GM21786 (cell line): ENCODE measurements at regions not wholly inside any gene's neighbourhood (a gene's known extent, or its start where the extent isn't known, plus 50 kb on each side); places are given as distances from the start of the nearest gene placed in this dataset.

Source experiments
- ATAC-seq: cut with Tn5 transposase; IDR thresholded peaks from one replicate; pipeline ENCODE4 v1.9.1; 2021; ENCODE audit not compliant: unreplicated experiment

- no peak for ATAC-seq
Measured at GRCh38 chr6:47934023-47934422, 152.2 kb downstream of the OPN5 start.

- no peak for ATAC-seq
Measured at GRCh38 chr6:47932575-47932974, 150.7 kb downstream of the OPN5 start.

- ATAC-seq: no peak
Measured at GRCh38 chr6:47924001-47924400, 142.2 kb downstream of the OPN5 start.

GRCh38 chr6:47922391-47922790, 140.6 kb downstream of the OPN5 start:
- no peak for ATAC-seq

- ATAC-seq: no peak
Measured at GRCh38 chr6:47919875-47920274, 138.0 kb downstream of the OPN5 start.

- ATAC-seq: no peak
Measured at GRCh38 chr6:47917811-47918210, 136.0 kb downstream of the OPN5 start.

- ATAC-seq: no peak
Measured at GRCh38 chr6:47917202-47917601, 135.4 kb downstream of the OPN5 start.

GRCh38 chr6:47915017-47915416, 133.2 kb downstream of the OPN5 start:
- no peak for ATAC-seq

GRCh38 chr6:47908271-47908670, 126.4 kb downstream of the OPN5 start:
- no peak for ATAC-seq

GRCh38 chr6:47905717-47906116, 123.9 kb downstream of the OPN5 start:
- no peak for ATAC-seq

GRCh38 chr6:47897247-47897646, 115.4 kb downstream of the OPN5 start:
- no peak for ATAC-seq

- ATAC-seq: no peak
Measured at GRCh38 chr6:47890326-47890875, 108.6 kb downstream of the OPN5 start.

- ATAC-seq: no peak
Measured at GRCh38 chr6:47879015-47879414, 97.2 kb downstream of the OPN5 start.
